HG03469 (cell line): ENCODE measurements at regions not wholly inside any gene's neighbourhood (a gene's known extent, or its start where the extent isn't known, plus 50 kb on each side); places are given as distances from the start of the nearest gene placed in this dataset.

Source experiments
- ATAC-seq: cut with Tn5 transposase; IDR thresholded peaks from one replicate; pipeline ENCODE4 v1.9.1; 2021; ENCODE audit warnings: mild to moderate bottlenecking, moderate library complexity, moderate number of reproducible peaks; ENCODE audit not compliant: unreplicated experiment

DNA sequence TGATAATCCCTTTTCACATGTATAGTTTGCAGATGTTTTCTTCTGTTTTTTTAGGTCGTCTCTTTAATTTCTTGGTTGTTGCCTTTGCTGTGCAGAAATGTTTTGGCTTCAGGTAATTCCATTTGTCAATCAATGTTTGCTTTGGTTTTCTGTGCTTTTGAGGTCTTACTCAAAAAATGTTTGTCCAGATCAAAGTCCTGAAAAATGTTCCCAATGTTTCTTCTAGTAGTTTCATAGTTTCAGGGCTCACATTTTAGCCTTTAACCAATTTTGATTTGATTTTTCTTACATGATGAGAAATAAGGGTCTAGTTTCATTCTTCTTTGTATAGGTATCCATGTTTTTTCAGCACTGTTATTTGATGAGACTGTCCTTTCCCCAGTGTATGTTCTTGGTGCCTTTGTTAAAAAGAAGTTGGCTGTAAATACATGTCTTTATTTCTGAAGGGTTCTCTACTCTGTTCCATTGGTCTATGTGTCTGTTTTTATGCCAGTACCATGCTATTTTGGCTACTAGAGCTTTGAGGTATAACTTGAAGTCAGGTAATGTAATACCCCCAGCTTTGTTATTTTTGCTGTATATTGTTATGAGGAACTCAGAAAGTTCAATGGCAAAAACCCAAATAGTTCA lies 578.7 kb upstream of the SEL1L start:
- no peak for ATAC-seq

DNA sequence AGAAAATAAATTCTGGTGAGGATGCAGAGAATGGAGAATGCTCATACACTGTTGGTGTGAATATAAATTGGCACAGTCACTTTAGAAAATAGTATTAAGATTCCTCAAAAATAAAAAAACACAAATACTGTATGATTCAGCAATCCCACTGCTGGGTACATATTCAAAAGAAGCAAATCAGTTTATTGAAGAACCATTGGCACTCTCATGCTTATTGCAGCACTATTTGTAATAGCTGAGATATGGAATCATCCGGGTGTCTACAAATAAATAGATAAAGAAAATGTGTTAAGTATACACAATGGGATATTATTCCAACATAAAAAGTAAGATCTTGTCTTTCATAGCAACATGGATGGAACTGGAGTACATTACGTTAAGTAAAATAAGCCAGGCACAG lies 579.4 kb upstream of the SEL1L start:
- ATAC-seq: no peak

GRCh38 chr14:82113710-82114109 lies 580.1 kb upstream of the SEL1L start:
- ATAC-seq: no peak

DNA sequence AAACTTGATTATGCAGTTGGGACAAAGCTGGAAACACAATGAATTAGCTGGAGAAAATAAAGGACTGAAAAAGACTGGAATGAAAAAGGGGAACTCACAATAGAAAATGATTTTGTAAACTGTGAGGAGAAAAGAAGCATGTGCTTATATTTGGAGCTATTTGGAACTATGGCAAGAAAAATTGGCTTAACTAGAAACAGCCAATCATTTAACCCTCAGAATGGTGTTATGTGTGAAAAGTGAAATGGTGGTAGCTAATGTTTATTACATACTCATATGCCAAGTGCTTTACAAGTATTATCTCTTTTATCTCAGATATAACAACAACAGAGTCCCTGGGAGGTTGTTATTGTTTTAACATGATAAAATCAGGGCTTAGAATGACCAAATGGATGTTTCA lies 583.1 kb upstream of the SEL1L start:
- no peak for ATAC-seq

DNA sequence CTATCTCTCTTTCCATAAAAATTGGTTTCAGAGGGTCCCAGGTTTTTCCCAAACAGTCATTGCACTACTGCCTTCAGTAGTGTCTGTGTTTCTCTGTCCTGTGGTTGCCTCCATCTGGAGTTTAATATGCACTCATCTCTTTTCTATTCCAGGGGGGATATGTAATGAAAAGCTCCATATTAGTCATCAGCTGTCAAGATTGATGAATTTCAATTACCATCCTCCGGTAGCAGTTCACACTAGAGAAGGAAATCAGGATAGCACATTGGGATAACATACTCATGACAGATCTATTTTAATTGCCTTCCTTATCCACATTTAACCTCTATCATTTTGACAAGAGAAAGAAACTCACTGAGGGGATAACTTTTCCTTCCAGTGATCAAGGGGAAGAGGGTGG lies 589.0 kb upstream of the SEL1L start:
- ATAC-seq: no peak

DNA sequence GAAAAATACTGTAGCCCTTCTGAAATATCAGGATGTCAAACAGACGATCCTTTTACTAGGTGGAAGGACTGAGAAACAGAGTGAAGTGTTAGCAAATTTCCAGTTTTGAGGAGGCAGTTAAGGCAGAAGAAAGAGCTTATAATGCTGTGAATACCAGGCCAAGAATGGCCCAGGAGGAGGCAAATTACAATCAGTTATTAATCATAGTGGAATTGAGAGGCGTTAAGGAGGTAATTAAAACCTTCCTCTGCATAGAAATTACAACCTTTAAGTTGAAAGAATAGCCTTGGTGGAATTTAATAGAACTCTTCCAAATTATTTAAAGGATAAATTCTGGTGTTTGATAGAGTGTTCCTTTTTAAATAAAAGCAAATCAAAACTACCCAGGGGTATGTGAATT lies 590.9 kb upstream of the SEL1L start:
- ATAC-seq: no peak

DNA sequence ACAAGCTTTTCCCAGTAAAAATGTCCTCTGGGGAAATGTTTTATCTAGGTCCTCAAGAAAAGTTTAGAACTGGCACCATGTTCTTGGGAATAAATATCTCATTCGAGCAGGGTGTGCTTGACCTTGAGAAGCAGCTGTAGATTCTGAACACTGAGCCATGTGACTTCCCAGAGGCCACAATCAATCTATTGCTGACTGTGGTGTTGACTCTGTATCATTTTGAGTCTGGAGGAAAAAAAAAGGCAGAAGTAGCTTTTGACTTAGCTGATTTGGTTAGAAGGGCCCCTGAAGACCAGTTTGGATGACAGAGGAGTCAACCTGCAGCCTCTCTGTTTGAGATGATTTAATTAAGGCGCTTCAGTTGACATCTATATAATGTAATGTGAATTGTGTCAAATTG lies 592.4 kb upstream of the SEL1L start:
- no peak for ATAC-seq

DNA sequence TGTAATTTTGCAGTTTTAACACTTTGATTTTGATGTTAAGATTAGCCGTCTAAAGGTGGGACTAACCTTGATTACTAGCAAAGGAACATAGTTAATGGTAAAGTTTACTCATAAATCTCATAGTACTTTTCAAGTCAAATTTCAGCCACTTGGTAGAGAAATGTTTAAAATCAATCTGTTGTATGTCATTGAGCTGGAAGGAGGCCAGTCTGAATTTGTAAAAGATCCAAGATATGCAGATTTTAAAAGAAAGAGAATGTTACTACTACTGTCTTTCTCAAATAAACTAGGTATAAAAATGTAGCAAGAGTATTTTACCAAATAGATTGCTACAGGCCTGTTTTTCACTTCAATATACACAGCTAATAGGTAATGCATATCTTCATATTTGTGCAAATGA lies 600.8 kb upstream of the SEL1L start:
- no peak for ATAC-seq

GRCh38 chr14:82138431-82138830 lies 604.8 kb upstream of the SEL1L start:
- no peak for ATAC-seq

GRCh38 chr14:82146846-82147245 lies 613.2 kb upstream of the SEL1L start:
- ATAC-seq: no peak

DNA sequence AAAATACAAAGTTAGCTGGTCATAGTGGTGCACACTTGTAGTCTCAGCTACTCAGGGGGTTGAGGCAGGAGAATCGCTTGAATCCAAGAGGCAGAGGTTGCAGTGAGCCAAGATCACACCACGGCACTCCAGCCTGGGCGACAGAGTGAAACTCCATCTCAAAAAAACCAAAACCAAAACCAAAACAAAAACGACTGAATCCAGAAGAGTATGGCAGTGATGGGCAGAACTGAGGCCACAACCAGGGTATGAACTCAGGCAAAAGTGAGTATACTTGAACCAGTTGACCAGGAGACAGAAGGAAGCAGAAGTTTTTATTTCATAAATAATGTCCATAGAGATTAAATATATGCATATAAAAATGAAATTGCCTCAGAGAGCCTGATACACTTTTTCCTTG lies 620.0 kb upstream of the SEL1L start:
- no peak for ATAC-seq

GRCh38 chr14:82159624-82160023 lies 626.0 kb upstream of the SEL1L start:
- ATAC-seq: no peak

DNA sequence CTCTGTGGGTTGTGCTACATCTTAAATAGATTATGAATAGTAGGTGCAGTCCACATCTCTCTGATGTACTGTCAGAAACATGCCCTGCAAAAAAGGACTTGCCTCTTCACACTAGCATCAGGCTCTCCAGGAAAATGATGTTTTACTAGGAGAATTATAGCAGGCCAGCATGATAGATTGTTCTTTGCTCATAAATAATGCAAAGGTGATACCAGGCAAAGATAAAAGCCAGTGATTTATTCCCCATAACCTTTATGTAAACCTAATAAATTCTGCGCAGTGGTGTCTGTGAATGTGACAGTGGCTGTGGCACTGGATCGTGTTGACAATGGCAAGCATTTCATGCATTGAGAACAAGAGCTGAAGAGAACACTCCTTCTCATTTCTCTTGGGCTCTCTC lies 646.5 kb upstream of the SEL1L start:
- no peak for ATAC-seq

DNA sequence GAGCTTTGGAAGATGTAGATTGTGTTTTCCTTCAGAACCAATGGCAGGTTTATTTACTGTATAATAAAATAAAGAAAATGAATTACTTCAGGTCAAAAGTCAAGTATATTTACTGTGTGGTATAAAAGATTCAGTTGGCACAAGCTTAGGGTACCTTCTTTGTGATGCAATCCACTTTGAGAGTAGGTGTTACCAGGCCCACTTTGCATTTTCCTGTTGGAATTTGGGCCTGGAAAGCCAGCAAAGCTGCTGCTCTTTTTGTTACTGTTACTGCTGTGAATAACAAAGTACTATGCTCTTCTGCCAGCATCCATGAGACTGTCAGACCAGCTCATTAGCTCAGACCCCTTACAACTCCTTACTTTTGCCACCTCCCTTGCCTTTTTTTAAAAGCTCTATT lies 649.0 kb upstream of the SEL1L start:
- no peak for ATAC-seq

DNA sequence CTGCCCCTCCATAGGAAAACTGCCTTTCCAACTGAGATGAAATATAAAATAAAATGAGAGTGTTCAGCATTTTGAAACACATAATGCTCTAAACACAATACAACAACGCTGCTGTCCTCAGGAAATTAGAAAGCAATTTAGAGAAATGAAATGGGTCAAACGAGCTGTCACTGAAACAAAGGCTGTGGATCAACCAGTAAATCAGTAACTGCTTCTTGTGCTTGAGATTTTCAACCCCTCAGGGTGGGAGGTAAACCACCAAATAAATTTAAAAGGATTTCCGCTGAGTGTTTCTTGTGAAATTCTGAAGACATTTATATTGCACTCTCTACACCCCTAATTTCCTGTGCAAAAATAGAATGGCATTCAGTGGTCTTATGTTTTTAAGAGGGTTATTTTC lies 657.1 kb upstream of the SEL1L start:
- ATAC-seq: no peak

DNA sequence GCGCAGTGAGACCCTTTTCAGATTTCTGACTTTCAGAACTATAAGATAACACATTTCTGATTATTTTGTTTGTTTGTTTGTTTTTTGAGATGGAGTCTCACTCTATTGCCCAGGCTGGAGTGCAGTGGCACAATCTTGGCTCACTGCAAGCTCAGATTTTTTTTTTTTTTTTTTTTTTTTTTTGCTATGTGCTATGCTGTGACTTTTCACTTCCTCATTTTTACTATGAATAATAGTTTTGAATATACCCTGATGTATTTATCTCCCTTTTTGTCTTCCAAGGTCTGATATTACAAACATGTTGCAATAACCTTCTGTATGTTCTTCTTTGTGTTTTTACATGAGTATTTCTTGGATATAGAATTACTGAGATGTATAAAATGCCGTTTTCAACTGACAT lies 658.7 kb upstream of the SEL1L start:
- no peak for ATAC-seq

- no peak for ATAC-seq
These were observed 689.6 kb upstream of the SEL1L start for GRCh38 chr14:82223276-82223675.

- no peak for ATAC-seq
These were observed 691.0 kb upstream of the SEL1L start for GRCh38 chr14:82224610-82225009.

DNA sequence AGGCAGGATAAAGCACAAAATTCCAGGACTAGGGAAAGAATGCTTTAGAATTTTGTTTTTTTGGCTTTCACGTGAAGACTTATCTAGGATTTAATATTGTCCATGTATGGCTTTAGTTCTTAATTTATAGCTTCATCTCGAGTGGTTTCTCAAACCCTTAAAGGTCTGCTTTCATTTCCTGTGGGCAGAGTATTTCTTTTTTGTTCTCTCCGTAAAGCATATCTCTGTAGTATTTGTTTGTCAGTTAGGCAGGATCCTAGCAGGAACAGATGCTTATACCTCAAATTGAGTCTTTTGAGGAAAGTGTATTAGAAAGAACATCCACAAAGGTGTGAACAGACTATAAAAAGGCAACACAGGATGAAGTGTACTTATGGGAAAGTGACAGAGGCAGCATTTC lies 697.1 kb upstream of the SEL1L start:
- ATAC-seq: no peak

GRCh38 chr14:82238649-82239048 lies 705.0 kb upstream of the SEL1L start:
- ATAC-seq: no peak

- no peak for ATAC-seq
These were observed 705.6 kb upstream of the SEL1L start for GRCh38 chr14:82239223-82239622.

GRCh38 chr14:82244791-82245190 lies 711.1 kb upstream of the SEL1L start:
- no peak for ATAC-seq

GRCh38 chr14:82251494-82251893 lies 717.8 kb upstream of the SEL1L start:
- ATAC-seq: no peak

DNA sequence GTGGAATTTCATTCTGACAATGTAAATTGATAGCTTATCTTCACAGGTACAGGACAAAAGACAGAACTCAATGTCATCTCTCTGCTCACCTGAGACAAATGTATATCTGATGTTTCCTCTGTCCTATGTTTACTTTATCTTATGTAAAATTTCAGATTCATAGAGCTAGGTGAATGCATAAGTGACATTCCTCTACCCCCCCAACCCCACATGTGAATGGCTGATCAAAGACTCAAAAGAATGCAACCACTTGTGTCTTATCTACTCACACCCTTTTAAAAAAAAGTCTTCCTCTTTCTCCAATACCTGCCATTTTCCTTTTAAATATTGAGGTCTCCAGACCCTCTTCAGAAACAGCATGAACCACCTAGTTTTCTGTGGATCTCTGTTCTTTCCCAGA lies 736.6 kb upstream of the SEL1L start:
- ATAC-seq: no peak
